Endothelial cell of umbilical vein (primary cell): ENCODE measurements at regions not wholly inside any gene's neighbourhood (a gene's known extent, or its start where the extent isn't known, plus 50 kb on each side); places are given as distances from the start of the nearest gene placed in this dataset.
"Not testable (repeated sequence)": the region's sequence is repeated elsewhere in the genome, so short reads cannot be mapped to it uniquely, and the experiment has no call there.

Experiments used
- BruUV-seq: library from RNA; stranded (reverse); fragments of 400-500 nt; replicated peaks from 2 replicates; lab custom pipeline; 2021; lab: Mats Ljungman, UMichigan
- CTCF ChIA-PET: fragments of 300-600, 350-600 bp; sonication (Branson Sonifier 250); formaldehyde crosslinking; loops from one replicate; lab custom pipeline; 2021; ENCODE audit warnings: antibody characterized with exemption, inconsistent platforms; lab: Charles Lee
- POLR2A ChIA-PET: fragments of 300-600, 350-600 bp; sonication (Branson Sonifier 250); formaldehyde crosslinking; loops from one replicate; lab custom pipeline; 2021; ENCODE audit warnings: antibody characterized with exemption, inconsistent platforms; lab: Charles Lee
- DNase-seq: peaks from one replicate; pipeline ENCODE4 v3.0.0-alpha.2; 2011; ENCODE audit warnings: low read depth, low spot score
- FAIRE-seq: peaks from 2 replicates; lab custom pipeline; 2011; peaks lifted over from hg19 to GRCh38; lab: Jason Lieb, UNC
- H2AFZ ChIP-seq: 2 replicates; pipeline ENCODE4 v1.6.0; 2012; ENCODE audit warnings: low read depth, low read length, control low read depth, inconsistent platforms
- H3K27ac ChIP-seq: 2 replicates; pipeline ENCODE4 v1.5.1; 2011; ENCODE audit warnings: low read depth, mild to moderate bottlenecking, control low read depth, low read length, moderate library complexity; ENCODE audit not compliant: insufficient read depth
- H3K27me3 ChIP-seq, 2 experiments: 2 replicates each; pipeline versions ENCODE4 v1.6.0 to v1.6.1; 2011; ENCODE audit warnings: low read length in 2 of 2, mixed read lengths in 1 of 2; ENCODE audit not compliant: control insufficient read depth in 2 of 2, insufficient read depth in 2 of 2
- H3K36me3 ChIP-seq, 2 experiments: 2 replicates in 1 of 2; 3 replicates in 1 of 2; pipeline ENCODE4 v1.5.1; 2011; ENCODE audit warnings: low read length in 2 of 2, mild to moderate bottlenecking in 1 of 2, moderate library complexity in 1 of 2; ENCODE audit not compliant: control insufficient read depth in 2 of 2, insufficient read depth in 2 of 2; ENCODE audit errors: extremely low read depth in 1 of 2
- H3K4me1 ChIP-seq: 3 replicates; pipeline ENCODE4 v1.5.1; 2011; ENCODE audit warnings: mild to moderate bottlenecking, low read length; ENCODE audit not compliant: control insufficient read depth, insufficient read depth; ENCODE audit errors: extremely low read depth
- H3K4me2 ChIP-seq: 2 replicates; pipeline ENCODE4 v1.6.1; 2011; ENCODE audit warnings: low read length, control low read depth, mixed read lengths; ENCODE audit not compliant: insufficient read depth
- H3K4me3 ChIP-seq, 3 experiments: fragments of 200-600 bp in 1 of 3; sonication (generic), shearing (Covaris generic) in 1 of 3; replicated peaks in 1 of 3; 2 replicates each; pipeline ENCODE4 v1.5.1; 2011 to 2016; ENCODE audit warnings: control low read depth in 3 of 3, low read length in 3 of 3, mild to moderate bottlenecking in 2 of 3, inconsistent platforms in 1 of 3, low read depth in 1 of 3, moderate library complexity in 1 of 3; ENCODE audit not compliant: insufficient read depth in 1 of 3
- H3K79me2 ChIP-seq: 2 replicates; pipeline ENCODE4 v1.6.0; 2012; ENCODE audit warnings: low read length, inconsistent platforms; ENCODE audit not compliant: control insufficient read depth, insufficient read depth
- H3K9ac ChIP-seq: replicated peaks from 2 replicates; pipeline ENCODE3; 2011; ENCODE audit warnings: low read length, control low read depth; ENCODE audit not compliant: insufficient read depth; ENCODE audit errors: extremely low read depth
- H3K9me1 ChIP-seq: replicated peaks from 3 replicates; pipeline ENCODE4 v1.6.0; 2011; ENCODE audit warnings: mild to moderate bottlenecking, low read length; ENCODE audit not compliant: control insufficient read depth, insufficient read depth; ENCODE audit errors: extremely low read depth
- H3K9me3 ChIP-seq: replicated peaks from 2 replicates; pipeline ENCODE4 v1.5.1; 2012; ENCODE audit warnings: low read length, inconsistent platforms; ENCODE audit not compliant: control insufficient read depth, insufficient read depth
- H4K20me1 ChIP-seq: replicated peaks from 2 replicates; pipeline ENCODE3; 2011; ENCODE audit warnings: mild to moderate bottlenecking, low read length; ENCODE audit not compliant: control insufficient read depth, insufficient read depth; ENCODE audit errors: extremely low read depth
- FOS ChIP-seq: IDR thresholded peaks from 2 replicates; pipeline ENCODE4 v1.6.1; 2011; ENCODE audit warnings: mild to moderate bottlenecking, low read length, moderate library complexity, borderline replicate concordance; ENCODE audit not compliant: insufficient read depth
- GATA2 ChIP-seq: IDR thresholded peaks from 2 replicates; pipeline ENCODE4 v1.7.0; 2011; ENCODE audit warnings: low read depth, mild to moderate bottlenecking, moderate library complexity, mixed read lengths, low read length; ENCODE audit not compliant: insufficient read length, insufficient read depth
- MAX ChIP-seq: IDR thresholded peaks from 2 replicates; pipeline ENCODE4 v1.6.1; 2011; ENCODE audit not compliant: insufficient read depth, insufficient read length
- MYC ChIP-seq: IDR thresholded peaks from one replicate; pipeline ENCODE4 v1.6.1; 2011; ENCODE audit warnings: mild to moderate bottlenecking, low read depth, low read length
- POLR2A ChIP-seq: IDR thresholded peaks from 2 replicates; pipeline ENCODE4 v1.6.1; 2012; ENCODE audit warnings: low read depth, mild to moderate bottlenecking, control low read depth, low read length
- POLR2AphosphoS5 ChIP-seq: IDR thresholded peaks from 2 replicates; pipeline ENCODE4 v1.6.1; 2012; ENCODE audit warnings: low read depth, mild to moderate bottlenecking, control low read depth, low read length, moderate library complexity; ENCODE audit not compliant: insufficient read depth
- dilution Hi-C: fragments of 300-500 bp; cut with MboI; formaldehyde crosslinking; loops from one replicate; pipeline ENCODE4 v1.15.0; 2019; ENCODE audit warnings: low sequenced_read_pairs; ENCODE audit not compliant: extremely low pct_ligation_motif_present
- intact Hi-C: fragments of 100-400 bp; cut with micrococcal nuclease; formaldehyde crosslinking; loops from one replicate; pipeline ENCODE4 v1.10.0; 2022

GRCh38 chr1:87989346-87989745 is 660.7 kb downstream of the LMO4 start:
- intact Hi-C loops = no loop called here
- Histone ChIP-seq H3K4me1 (peaks cover 29% of the 10 kb centered on the region), H3K4me2 (no peak overlapping the region), H2AFZ (no peak overlapping the region), H4K20me1 (no peaks in the 10 kb centered on the region), H3K9ac (no peak overlapping the region), H3K36me3 (no peaks in the 10 kb centered on the region), H3K27me3 (no peaks in the 10 kb centered on the region), H3K4me3 (no peak overlapping the region), H3K9me1 (no peaks in the 10 kb centered on the region), H3K27ac (no peak overlapping the region), H3K9me3 (no peaks in the 10 kb centered on the region), H3K79me2 (no peaks in the 10 kb centered on the region)
- POLR2A ChIA-PET = no interaction called here
- DNase-seq = no peak
- TF ChIP-seq POLR2A (no peak), MAX (no peak), MYC (no peak), FOS (no peak), POLR2AphosphoS5 (no peak), GATA2 (no peak)
- no TSS peak for BruUV-seq
- CTCF ChIA-PET = no interaction called here
- dilution Hi-C loops = no loop called here
- no peak for FAIRE-seq

- H3K4me2 ChIP-seq, H3K9ac ChIP-seq, H3K4me1 ChIP-seq, H3K36me3 ChIP-seq, H3K27ac ChIP-seq, dilution Hi-C loops, BruUV-seq, POLR2A ChIA-PET, FAIRE-seq, H4K20me1 ChIP-seq, H2AFZ ChIP-seq, H3K9me1 ChIP-seq, DNase-seq, H3K4me3 ChIP-seq, H3K79me2 ChIP-seq, intact Hi-C loops, H3K9me3 ChIP-seq, H3K27me3 ChIP-seq: not testable (repeated sequence)
- CTCF ChIA-PET = interaction anchor here (1.0 kb wide), 1 partner anchor 22 kb away, joined by 3 read pairs; no protein-coding TSS in a partner anchor
Measured at GRCh38 chr1:87992536-87992935, 663.9 kb downstream of the LMO4 start.
